GM18951 (cell line): ENCODE measurements at regions not wholly inside any gene's neighbourhood (a gene's known extent, or its start where the extent isn't known, plus 50 kb on each side); places are given as distances from the start of the nearest gene placed in this dataset.
"Not testable (repeated sequence)": the region's sequence is repeated elsewhere in the genome, so short reads cannot be mapped to it uniquely, and the experiment has no call there.

Source experiments
- POLR2A ChIP-seq: IDR thresholded peaks from 4 replicates; pipeline ENCODE4 v1.6.1; 2011; ENCODE audit warnings: mild to moderate bottlenecking; ENCODE audit not compliant: insufficient read length, insufficient read depth; ENCODE audit errors: extremely low read depth
- in situ Hi-C: fragments of 300-500 bp; cut with MboI; formaldehyde crosslinking; loops from one replicate; pipeline ENCODE4 v1.12.0; 2022; ENCODE audit warnings: low sequenced_read_pairs, mixed read lengths, inconsistent platforms; ENCODE audit not compliant: unreplicated experiment

- no peak for TF ChIP-seq POLR2A
- in situ Hi-C loops = no loop called here
Measured at GRCh38 chr15:79632457-79632856, 200.3 kb downstream of the MINAR1 start.

- in situ Hi-C loops = no loop called here
- TF ChIP-seq POLR2A = no peak
Measured at GRCh38 chr15:79635149-79635771, 203.1 kb downstream of the MINAR1 start.

GRCh38 chr15:79635897-79636561, 203.9 kb downstream of the MINAR1 start:
- in situ Hi-C loops = no loop called here
- TF ChIP-seq POLR2A = no peak

- TF ChIP-seq POLR2A = no peak
- in situ Hi-C loops = no loop called here
Measured at GRCh38 chr15:79640206-79640605, 208.1 kb downstream of the MINAR1 start.

GRCh38 chr15:79641841-79642240, 209.7 kb downstream of the MINAR1 start:
- in situ Hi-C loops = no loop called here
- no peak for TF ChIP-seq POLR2A

- TF ChIP-seq POLR2A = no peak
- in situ Hi-C loops = no loop called here
Measured at GRCh38 chr15:79643393-79643792, 211.3 kb downstream of the MINAR1 start.

GRCh38 chr15:79644091-79644490, 212.0 kb downstream of the MINAR1 start:
- no peak for TF ChIP-seq POLR2A
- in situ Hi-C loops = no loop called here

- in situ Hi-C loops = not testable (repeated sequence)
Measured at GRCh38 chr15:79652972-79653371, 220.8 kb downstream of the MINAR1 start.

- no peak for TF ChIP-seq POLR2A
- in situ Hi-C loops = no loop called here
Measured at GRCh38 chr15:79653533-79653932, 221.4 kb downstream of the MINAR1 start.

- in situ Hi-C loops = no loop called here
- TF ChIP-seq POLR2A = no peak
Measured at GRCh38 chr15:79656151-79657000, 224.2 kb downstream of the MINAR1 start.

GRCh38 chr15:79657722-79658121, 225.6 kb downstream of the MINAR1 start:
- in situ Hi-C loops = no loop called here
- TF ChIP-seq POLR2A = no peak

- in situ Hi-C loops = no loop called here
- TF ChIP-seq POLR2A = no peak
Measured at GRCh38 chr15:79659691-79660090, 227.6 kb downstream of the MINAR1 start.

GRCh38 chr15:79661411-79661810, 229.3 kb downstream of the MINAR1 start:
- in situ Hi-C loops = no loop called here
- no peak for TF ChIP-seq POLR2A

GRCh38 chr15:79673416-79674123, 223.2 kb downstream of the MTHFS start:
- in situ Hi-C loops = no loop called here

GRCh38 chr15:79674124-79674465, 222.7 kb downstream of the MTHFS start:
- in situ Hi-C loops = no loop called here
- no peak for TF ChIP-seq POLR2A

More at GRCh38 chr15:79673416-79674123, 223.2 kb downstream of the MTHFS start:
- no peak for TF ChIP-seq POLR2A
